K562 (cell line): ENCODE measurements at regions not wholly inside any gene's neighbourhood (a gene's known extent, or its start where the extent isn't known, plus 50 kb on each side); places are given as distances from the start of the nearest gene placed in this dataset.

Experiments used
- CC2D1A ChIP-seq: fragments of 450-650 bp; IDR thresholded peaks from 2 replicates; pipeline ENCODE4 v1.6.1; 2017; ENCODE audit warnings: mild to moderate bottlenecking
- FIP1L1 ChIP-seq: fragments of 200-400 bp; formaldehyde crosslinking; IDR thresholded peaks from 2 replicates; pipeline ENCODE4 v1.6.1; 2018; ENCODE audit warnings: mild to moderate bottlenecking, low read depth, low read length; ENCODE audit not compliant: poor library complexity, severe bottlenecking
- L3MBTL2 ChIP-seq: fragments of 450-650 bp; IDR thresholded peaks from 2 replicates; pipeline ENCODE4 v1.6.1; 2016; ENCODE audit warnings: mild to moderate bottlenecking, moderate library complexity
- MYBL2 ChIP-seq, 2 experiments: fragments of 450-650 bp in 1 of 2; sonication (generic) in 1 of 2; formaldehyde crosslinking in 1 of 2; IDR thresholded peaks; 2 replicates each; pipeline versions ENCODE4 v1.6.1 to v1.8.1; 2017 to 2022; ENCODE audit warnings: borderline replicate concordance in 1 of 2, inconsistent platforms in 1 of 2, low read depth in 1 of 2, mild to moderate bottlenecking in 1 of 2, missing genetic modification reagents in 1 of 2, moderate library complexity in 1 of 2
- RAD21 ChIP-seq, 2 experiments: fragments of 250-450 bp in 1 of 2; fragments of 450-650 bp in 1 of 2; sonication (Bioruptor Pico) in 1 of 2; formaldehyde crosslinking in 1 of 2; IDR thresholded peaks in 1 of 2; conservative IDR thresholded peaks in 1 of 2; 2 replicates each; pipeline versions ENCODE4 v1.4.0 to v1.8.0; 2020 to 2022; ENCODE audit warnings: mild to moderate bottlenecking in 2 of 2, moderate library complexity in 1 of 2
- RERE ChIP-seq: sonication (generic); formaldehyde crosslinking; IDR thresholded peaks from 2 replicates; pipeline ENCODE4 v1.8.0; 2023; ENCODE audit warnings: missing genetic modification reagents, mild to moderate bottlenecking, borderline replicate concordance
- SAP30 ChIP-seq: fragments of 200-600 bp; sonication (generic); IDR thresholded peaks from 2 replicates; pipeline ENCODE4 v1.6.1; 2012; ENCODE audit warnings: borderline replicate concordance, low read depth, mild to moderate bottlenecking, moderate library complexity, low read length, control low read depth, inconsistent platforms; ENCODE audit not compliant: insufficient read depth, poor library complexity, severe bottlenecking
- SRSF9 ChIP-seq: fragments of 200-400 bp; formaldehyde crosslinking; IDR thresholded peaks from 2 replicates; pipeline ENCODE4 v1.6.1; 2017; ENCODE audit warnings: low read depth, low read length, borderline replicate concordance
- STAT6 ChIP-seq: sonication (generic); formaldehyde crosslinking; IDR thresholded peaks from 2 replicates; pipeline ENCODE4 v1.8.1; 2023; ENCODE audit warnings: mild to moderate bottlenecking, missing genetic modification reagents

- TF ChIP-seq RERE (CRISPR knock-in tag) = no peak
- no peak for TF ChIP-seq MYBL2 (IDR thresholded peaks at IDR 0.05; ENCODE audit: low read depth)
- no peak for TF ChIP-seq MYBL2 (CRISPR knock-in tag; IDR thresholded peaks at IDR 0.05; ENCODE audit: borderline replicate concordance)
- no peak for TF ChIP-seq SAP30
- TF ChIP-seq STAT6 (CRISPR knock-in tag) = no peak
- no peak for TF ChIP-seq RAD21 (CRISPR knock-in tag; conservative IDR thresholded peaks at IDR 0.05 in 1 of 2, IDR thresholded peaks at IDR 0.05 in 1 of 2)
- no peak for TF ChIP-seq FIP1L1
- TF ChIP-seq CC2D1A = no peak
- no peak for TF ChIP-seq L3MBTL2
- no peak for TF ChIP-seq SRSF9
Observed at GRCh38 chr10:64855941-64856340, 1334.7 kb downstream of the REEP3 start (continued).
